Cardiac septum (tissue), 1 donor: ENCODE measurements at regions not wholly inside any gene's neighbourhood (a gene's known extent, or its start where the extent isn't known, plus 50 kb on each side); places are given as distances from the start of the nearest gene placed in this dataset.

Source experiments
- DNase-seq: peaks from one replicate; pipeline ENCODE4 v3.0.0-alpha.2; 2020; ENCODE audit warnings: low spot score
- intact Hi-C: fragments of 100-400 bp; cut with DNase I; formaldehyde crosslinking; loops from one replicate; pipeline ENCODE4 v1.14.0; 2022
- donor health status: DM: no; HTN: no; CAD: no.

- DNase-seq, result no peak
- intact Hi-C loops, result no loop called here
These were observed 57.1 kb upstream of the PCED1B start for GRCh38 chr12:47022296-47022695.

GRCh38 chr12:47023311-47023710 is 56.1 kb upstream of the PCED1B start:
- intact Hi-C loops, result no loop called here
- no peak for DNase-seq

- intact Hi-C loops, result no loop called here
These were observed 55.5 kb upstream of the PCED1B start for GRCh38 chr12:47023953-47024352.

GRCh38 chr12:47024463-47024862 is 55.0 kb upstream of the PCED1B start:
- DNase-seq, result no peak
- intact Hi-C loops, result no loop called here

More at GRCh38 chr12:47023953-47024352, 55.5 kb upstream of the PCED1B start:
- DNase-seq, result no peak

- DNase-seq, result no peak
- intact Hi-C loops, result no loop called here
These were observed 54.1 kb upstream of the PCED1B start for GRCh38 chr12:47025349-47025748.

GRCh38 chr12:47025798-47026197 is 53.6 kb upstream of the PCED1B start:
- intact Hi-C loops, result no loop called here
- no peak for DNase-seq

- intact Hi-C loops, result no loop called here
- no peak for DNase-seq
These were observed 53.1 kb upstream of the PCED1B start for GRCh38 chr12:47026291-47026690.
